UCSD-AML1 (cell line): ENCODE measurements at regions not wholly inside any gene's neighbourhood (a gene's known extent, or its start where the extent isn't known, plus 50 kb on each side); places are given as distances from the start of the nearest gene placed in this dataset.
"Not testable (repeated sequence)": the region's sequence is repeated elsewhere in the genome, so short reads cannot be mapped to it uniquely, and the experiment has no call there.

Experiments
- DNase-seq: peaks from one replicate; lab custom pipeline; 2025; ENCODE audit not compliant: unreplicated experiment; lab: John Stamatoyannopoulos, UW

- DNase-seq, result not testable (repeated sequence)
Measured at GRCh38 chr5:110985882-110986281, 85.6 kb upstream of the TSLP start.

GRCh38 chr5:110987573-110987972, 83.9 kb upstream of the TSLP start:
- DNase-seq, result not testable (repeated sequence)

- DNase-seq, result no peak
Measured at GRCh38 chr5:110996742-110997141, 74.8 kb upstream of the TSLP start.

GRCh38 chr5:111002036-111002435, 69.5 kb upstream of the TSLP start:
- no peak for DNase-seq

DNA sequence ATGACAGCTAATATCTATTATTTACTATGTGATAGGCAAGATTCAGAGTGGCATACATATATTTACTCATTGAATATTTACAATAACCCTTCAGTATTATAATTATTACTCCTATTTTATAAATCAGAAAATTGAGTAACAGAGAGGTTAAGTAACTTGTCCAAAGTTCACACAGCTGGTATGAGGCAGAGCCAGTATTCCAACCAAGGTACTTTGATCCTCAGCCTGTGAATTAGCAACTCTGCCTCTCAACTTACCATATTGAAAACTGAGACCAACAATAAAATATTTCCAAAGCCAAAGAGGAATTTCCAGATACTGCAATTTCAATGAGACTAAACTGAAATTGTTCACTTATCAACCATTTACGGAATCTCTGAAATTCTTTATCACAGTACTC, 67.9 kb upstream of the TSLP start:
- DNase-seq, result no peak

DNA sequence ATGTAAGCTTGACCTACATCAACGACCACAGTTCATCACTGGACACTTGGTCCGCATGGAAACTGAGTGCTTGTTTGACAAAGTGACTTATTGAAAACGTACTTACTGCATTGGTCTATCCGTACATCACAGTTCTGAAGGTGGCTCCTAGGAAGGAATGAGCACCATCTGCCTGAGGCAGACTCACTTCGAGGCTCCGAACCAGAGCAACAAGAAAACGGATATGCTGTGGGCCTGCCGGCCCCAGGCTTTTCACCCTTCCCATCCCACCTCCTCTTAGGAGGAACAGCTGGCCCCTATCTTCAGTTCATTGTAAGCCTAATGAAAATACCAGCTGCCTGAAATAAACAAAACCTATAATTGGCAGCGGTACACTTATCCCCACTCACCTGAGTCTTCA, 67.2 kb upstream of the TSLP start:
- no peak for DNase-seq

DNA sequence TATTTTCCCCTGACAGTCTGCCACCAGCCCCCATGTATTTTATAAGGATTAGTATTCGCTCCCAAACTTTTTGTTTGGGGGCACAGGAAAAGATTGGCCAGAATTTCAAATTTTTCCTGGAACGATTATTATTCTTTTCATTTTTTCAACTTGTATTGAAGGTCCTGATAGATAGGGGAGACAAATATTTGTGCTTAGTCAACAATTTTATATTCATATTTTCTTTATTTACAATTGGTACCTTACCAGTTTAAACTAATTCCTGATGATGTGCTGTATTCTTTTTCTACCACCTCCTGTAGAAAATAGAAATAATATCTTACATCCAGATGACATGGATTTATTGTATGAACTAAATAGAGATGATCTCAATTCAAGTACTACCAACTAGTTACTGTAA, 60.7 kb upstream of the TSLP start:
- DNase-seq, result no peak

GRCh38 chr5:111013011-111013410, 58.5 kb upstream of the TSLP start:
- DNase-seq, result no peak

GRCh38 chr5:111016801-111017200, 54.7 kb upstream of the TSLP start:
- DNase-seq, result no peak

DNA sequence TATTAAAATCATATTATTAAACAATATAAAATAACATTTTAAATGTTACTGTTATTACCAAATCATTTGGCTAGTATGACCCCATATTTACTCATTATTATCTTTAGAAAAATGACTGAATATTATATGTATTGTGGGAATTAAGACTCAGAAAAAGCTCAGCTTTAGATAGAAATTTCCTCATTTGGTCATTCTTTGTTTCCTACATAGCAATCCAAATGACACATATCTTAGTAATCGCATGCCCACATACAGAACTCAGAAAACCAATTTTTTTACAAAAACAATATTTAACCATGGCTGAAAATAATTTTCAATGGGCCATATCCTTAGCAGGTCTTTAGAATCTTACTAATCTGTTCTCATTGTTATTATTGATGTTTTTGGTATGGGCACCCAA, 53.8 kb upstream of the TSLP start:
- DNase-seq, result no peak
